GM18870 (cell line): ENCODE measurements at regions not wholly inside any gene's neighbourhood (a gene's known extent, or its start where the extent isn't known, plus 50 kb on each side); places are given as distances from the start of the nearest gene placed in this dataset.

ENCODE experiments used
- ATAC-seq: cut with Tn5 transposase; IDR thresholded peaks from one replicate; pipeline ENCODE4 v1.9.1; 2021; ENCODE audit warnings: moderate library complexity; ENCODE audit not compliant: unreplicated experiment

GRCh38 chr20:24790746-24791283 is 158.3 kb upstream of the CST7 start:
- no peak for ATAC-seq

GRCh38 chr20:24791953-24792352 is 157.1 kb upstream of the CST7 start:
- no peak for ATAC-seq

- ATAC-seq = no peak
Measured at GRCh38 chr20:24792641-24793495, 156.2 kb upstream of the CST7 start.

GRCh38 chr20:24795436-24795835 is 153.6 kb upstream of the CST7 start:
- no peak for ATAC-seq

GRCh38 chr20:24796236-24796635 is 152.8 kb upstream of the CST7 start:
- ATAC-seq = no peak

- no peak for ATAC-seq
Measured at GRCh38 chr20:24797113-24797512, 152.0 kb upstream of the CST7 start.

- no peak for ATAC-seq
Measured at GRCh38 chr20:24797745-24798655, 151.1 kb upstream of the CST7 start.

GRCh38 chr20:24798930-24799705 is 150.0 kb upstream of the CST7 start:
- no peak for ATAC-seq

GRCh38 chr20:24799971-24800580 is 149.0 kb upstream of the CST7 start:
- ATAC-seq = no peak

GRCh38 chr20:24802286-24802820 is 146.7 kb upstream of the CST7 start:
- ATAC-seq = no peak

GRCh38 chr20:24804481-24805206 is 144.4 kb upstream of the CST7 start:
- ATAC-seq = no peak

- ATAC-seq = no peak
Measured at GRCh38 chr20:24805456-24806238, 143.4 kb upstream of the CST7 start.

- no peak for ATAC-seq
Measured at GRCh38 chr20:24806705-24807676, 142.1 kb upstream of the CST7 start.

- ATAC-seq = no peak
Measured at GRCh38 chr20:24808616-24809015, 140.5 kb upstream of the CST7 start.

GRCh38 chr20:24809606-24810005 is 139.5 kb upstream of the CST7 start:
- no peak for ATAC-seq

GRCh38 chr20:24810676-24811407 is 138.2 kb upstream of the CST7 start:
- ATAC-seq = no peak

GRCh38 chr20:24812373-24812772 is 136.7 kb upstream of the CST7 start:
- ATAC-seq = no peak
